GM21723 (cell line): ENCODE measurements at regions not wholly inside any gene's neighbourhood (a gene's known extent, or its start where the extent isn't known, plus 50 kb on each side); places are given as distances from the start of the nearest gene placed in this dataset.

ENCODE experiments used
- ATAC-seq: cut with Tn5 transposase; IDR thresholded peaks from one replicate; pipeline ENCODE4 v1.9.1; 2021; ENCODE audit warnings: mild to moderate bottlenecking, moderate library complexity; ENCODE audit not compliant: unreplicated experiment

DNA sequence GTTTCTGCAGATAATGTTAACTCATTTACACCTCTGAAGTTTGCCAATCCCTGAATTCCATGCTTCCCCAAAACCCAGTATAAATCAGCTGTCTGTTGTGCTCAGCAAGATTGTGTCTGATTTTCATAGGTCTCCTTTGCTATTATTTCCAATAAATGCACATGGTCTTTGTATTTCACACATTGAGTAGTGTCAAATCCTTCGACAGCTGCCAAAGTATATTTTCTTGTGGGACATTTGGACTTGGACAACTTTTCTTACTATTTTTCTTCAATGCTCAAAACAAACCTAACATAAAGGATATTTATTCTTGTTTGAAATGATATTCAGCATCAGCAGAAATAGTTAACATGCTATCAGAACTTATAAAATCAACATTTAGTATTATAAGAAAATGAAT lies 406.1 kb upstream of the OR4E1 start:
- no peak for ATAC-seq

DNA sequence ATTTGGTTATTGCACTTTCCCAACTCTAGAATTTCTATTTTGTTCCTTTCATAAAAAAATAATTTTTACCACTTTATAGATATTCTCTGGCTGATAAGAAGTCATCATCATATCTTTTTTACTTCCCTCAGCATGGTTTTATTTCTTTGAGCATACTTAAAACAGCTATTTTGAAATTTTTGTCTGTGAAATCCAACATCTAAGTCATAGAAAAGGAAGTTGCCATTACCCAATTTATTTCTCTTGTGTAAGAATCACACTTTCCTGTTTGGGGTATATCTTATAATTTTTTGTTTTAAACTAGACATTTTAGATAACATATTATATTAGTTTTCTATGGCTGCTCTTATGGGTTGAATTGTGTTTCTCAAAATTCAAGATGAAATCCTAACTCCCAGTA lies 400.2 kb upstream of the OR4E1 start:
- ATAC-seq, result no peak

DNA sequence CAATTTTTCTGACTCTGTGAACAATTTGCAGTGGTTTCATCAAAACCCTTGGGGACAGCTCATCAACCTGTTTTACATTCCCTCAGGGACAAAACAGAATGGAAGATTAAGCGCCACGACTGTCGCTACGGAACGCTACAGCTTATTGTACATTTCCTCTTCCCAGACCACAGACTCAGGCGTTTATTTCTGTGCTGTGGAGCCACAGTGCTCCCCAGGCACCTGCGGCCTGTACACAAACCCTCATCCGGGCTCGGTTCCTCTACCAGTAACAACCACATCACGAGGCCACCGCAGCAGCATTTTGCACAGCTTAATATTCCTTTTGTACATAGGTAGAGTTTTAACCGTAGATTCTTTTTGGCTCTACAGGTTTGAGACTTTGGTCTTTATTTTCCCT lies 397.4 kb upstream of the OR4E1 start:
- ATAC-seq, result peak; percentile 98

DNA sequence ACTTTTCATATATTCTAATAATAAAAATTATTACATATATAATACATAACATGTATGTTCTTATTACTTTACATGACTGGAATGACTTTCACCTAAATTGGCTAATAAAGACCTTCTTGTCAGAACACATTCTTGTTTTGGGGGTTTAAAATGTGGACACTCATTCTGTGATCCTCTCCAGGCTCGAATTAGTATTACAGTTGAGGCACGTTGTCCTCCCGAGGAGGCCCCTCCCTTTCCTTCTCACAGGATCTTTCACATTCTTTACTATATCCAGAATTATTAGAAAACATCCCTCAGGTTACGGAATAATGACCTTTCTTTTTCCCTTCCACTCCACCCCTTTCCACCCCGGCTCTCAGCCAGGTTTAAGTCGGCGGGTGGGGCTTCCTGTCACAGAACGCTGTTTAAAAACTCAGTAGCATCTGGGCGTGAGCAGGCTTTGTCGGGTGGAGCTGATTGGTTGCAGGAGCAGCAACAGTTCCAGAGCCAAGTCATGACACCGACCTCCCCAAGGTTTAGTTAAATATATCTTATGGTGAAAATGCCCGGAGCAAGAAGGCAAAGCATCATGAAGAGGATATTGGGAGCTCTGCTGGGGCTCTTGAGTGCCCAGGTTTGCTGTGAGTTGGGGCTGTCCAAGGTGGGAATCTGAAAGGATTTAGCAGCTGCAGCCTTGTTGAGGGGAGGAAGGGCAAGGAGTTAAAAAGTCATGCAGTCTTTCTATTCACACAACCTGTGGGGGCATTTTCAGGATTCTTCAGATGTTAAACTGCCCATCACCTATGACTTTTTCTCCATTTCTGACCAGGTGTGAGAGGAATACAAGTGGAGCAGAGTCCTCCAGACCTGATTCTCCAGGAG lies 396.7 kb upstream of the OR4E1 start:
- peak; percentile 55 for ATAC-seq

DNA sequence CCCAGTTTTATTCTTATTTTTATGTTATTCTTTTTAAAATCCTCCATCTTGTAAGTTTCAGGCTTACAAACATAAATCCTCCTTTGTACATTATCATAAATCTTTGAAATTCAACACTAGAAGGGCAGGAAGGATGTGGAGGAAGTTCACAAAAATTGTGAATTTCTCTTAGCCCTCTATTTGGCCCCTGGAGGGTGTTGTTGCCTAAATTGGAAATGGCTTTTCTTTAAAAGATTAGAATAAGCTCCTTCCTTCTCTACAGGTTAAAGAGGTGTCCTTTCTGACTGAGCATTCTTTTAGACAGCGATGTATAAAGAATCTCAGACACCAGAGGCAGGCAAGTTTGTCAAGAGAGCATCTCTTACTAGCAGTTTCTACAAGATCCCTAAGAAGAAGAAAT lies 391.7 kb upstream of the OR4E1 start:
- no peak for ATAC-seq

DNA sequence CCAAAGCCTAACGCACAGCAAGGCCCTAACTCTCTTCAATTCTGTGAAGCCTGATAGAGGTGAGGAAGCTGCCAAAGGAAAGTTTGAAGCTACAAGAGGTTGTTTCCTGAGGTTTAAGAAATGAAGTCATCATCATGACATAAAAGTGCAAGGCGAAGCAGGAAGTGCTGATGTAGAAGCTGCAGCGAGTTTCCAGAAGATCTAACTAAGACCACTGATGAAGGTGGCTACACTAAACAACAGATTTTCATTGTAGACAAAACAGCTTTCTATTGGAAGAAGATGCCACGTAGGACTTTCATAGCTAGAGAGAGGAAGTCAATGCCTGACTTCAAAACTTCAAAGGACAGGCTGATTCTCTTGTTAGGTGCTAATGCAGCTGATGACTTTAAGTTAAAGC lies 385.6 kb upstream of the OR4E1 start:
- ATAC-seq, result no peak

DNA sequence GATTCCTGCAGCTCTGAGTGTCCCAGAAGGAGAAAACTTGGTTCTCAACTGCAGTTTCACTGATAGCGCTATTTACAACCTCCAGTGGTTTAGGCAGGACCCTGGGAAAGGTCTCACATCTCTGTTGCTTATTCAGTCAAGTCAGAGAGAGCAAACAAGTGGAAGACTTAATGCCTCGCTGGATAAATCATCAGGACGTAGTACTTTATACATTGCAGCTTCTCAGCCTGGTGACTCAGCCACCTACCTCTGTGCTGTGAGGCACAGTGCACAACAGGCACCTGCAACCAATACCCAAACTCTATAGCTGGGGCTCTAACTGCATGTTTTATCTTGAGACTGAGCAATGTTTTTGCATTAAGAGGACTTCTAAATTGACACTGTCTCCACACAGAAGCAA lies 379.2 kb upstream of the OR4E1 start:
- ATAC-seq, result no peak

DNA sequence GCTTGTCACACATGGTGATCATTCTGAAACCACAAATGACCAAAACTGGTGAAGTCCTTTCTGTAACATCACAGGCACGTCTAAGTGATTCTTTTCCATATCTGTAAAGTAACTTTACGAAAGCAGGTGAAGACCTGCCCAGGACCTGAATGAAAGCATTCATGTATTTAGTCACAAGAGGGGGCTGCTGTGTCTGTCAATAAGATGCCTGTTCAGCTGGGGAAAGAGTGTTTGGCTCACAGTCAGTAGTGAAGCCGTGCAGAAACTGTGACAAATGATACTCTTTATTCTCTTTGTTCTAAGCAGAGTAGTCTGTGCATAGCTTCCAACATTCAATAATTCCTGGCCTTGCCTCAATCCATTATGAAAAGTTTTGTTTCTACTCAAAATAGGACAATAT lies 373.5 kb upstream of the OR4E1 start:
- peak; percentile 83 for ATAC-seq

DNA sequence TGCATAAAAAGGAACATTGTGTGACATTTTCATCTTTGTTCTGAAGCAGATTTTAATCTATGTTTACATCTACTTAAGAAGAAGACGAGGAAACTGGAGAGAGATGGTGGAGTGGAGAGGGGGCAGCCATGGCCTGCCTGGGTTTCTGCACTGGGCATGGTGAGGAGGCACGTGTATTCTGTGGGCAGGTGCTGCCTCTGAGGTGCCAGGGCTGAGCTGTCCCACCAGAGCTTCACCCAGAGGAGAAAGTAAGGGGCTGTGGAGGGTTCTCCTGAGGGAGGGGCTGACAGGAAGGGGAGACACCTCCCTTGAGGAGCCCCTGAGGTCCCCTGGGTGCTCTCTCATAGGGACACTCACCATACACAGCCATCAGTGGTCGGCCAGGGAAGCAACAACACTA lies 372.4 kb upstream of the OR4E1 start:
- ATAC-seq, result no peak

DNA sequence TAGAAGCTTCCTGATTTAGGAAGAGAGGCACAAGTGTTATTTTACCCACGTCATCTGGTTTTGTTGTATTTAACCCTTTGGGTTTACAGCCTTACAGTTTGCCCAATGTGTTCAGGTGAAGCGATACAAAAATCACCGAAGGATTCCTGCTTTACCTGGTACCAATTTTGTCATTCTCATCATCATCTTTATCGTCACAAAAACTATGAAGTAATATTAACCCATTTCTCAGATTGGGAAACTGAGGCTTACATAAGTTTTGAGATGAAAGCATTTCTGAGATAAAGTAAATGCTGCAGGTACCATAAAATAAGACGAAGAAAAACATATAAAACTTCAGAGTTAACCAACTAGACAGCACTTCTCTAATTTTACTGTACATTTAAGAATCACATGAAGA lies 370.6 kb upstream of the OR4E1 start:
- no peak for ATAC-seq

DNA sequence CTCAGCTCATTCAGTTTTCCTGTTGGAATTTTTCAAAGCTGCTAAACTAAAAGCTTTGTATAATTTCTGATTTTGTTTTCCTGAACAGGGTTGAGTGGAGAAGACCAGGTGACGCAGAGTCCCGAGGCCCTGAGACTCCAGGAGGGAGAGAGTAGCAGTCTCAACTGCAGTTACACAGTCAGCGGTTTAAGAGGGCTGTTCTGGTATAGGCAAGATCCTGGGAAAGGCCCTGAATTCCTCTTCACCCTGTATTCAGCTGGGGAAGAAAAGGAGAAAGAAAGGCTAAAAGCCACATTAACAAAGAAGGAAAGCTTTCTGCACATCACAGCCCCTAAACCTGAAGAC lies 367.1 kb upstream of the OR4E1 start:
- no peak for ATAC-seq

DNA sequence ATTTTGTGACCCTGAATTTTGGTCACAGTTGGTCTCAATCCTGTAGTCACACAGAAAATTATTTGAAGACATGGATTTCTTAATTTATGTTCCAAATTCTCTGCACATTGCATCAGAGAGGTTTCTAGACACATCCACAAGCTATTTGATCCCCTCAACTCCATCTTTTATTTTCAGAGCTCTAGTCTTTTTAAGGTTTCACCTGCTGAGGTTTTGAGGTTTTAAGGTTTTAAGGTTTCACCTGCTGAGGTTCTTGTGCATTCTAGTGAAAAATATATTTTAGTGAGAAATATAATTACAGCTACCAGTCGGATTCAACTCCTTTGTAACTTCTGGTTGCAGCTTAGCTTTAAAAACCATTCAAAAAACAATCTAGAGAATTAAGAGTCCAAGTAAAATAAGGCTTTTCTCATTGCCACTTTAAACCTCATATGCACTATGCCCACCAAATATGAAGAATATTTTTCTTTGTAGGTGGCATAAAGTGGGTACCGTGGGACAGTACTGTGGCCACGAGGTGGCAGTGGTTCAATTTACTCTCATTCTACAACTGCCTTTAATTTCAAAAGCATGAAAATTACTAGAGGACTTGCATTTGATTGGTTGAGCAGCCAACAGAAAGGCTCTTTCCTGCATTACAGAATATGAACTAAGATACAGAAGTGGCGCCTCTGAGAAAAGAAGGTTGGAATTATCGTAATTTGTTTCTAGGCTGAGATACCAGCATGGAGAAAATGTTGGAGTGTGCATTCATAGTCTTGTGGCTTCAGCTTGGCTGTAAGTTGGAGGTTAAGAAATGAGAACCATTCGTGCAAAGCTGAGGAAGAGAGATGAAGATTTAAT lies 366.5 kb upstream of the OR4E1 start:
- ATAC-seq, result no peak

DNA sequence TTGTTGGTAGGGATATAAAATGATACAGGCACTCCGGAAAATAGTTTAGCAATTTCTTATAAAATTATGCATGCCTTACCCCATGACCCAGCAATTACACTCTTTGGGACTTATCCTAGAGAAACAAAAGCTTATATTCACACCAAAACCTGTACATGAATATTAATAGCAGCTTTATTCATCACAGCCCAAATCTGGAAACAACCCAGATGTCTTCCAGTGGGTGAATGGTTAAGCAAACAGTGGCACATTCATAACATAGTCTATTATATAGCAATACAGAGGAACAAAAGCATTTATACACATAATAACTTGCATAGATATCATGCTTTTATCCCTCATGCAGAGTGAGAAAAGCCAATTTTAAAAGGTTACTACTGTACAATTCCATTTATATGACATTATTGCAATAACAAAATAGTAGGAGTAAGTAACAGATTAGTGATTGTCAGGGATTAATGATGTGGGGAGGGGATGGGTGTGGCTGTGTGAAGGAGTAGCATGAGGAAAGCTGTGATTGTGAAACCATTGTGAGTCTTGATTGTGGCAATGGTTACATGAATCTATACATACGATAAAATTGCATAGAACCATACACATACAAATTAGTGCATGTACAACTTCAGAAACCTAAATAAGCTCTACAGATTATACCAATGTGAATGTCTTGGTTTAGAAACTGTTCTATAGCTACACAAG lies 363.1 kb upstream of the OR4E1 start:
- no peak for ATAC-seq

DNA sequence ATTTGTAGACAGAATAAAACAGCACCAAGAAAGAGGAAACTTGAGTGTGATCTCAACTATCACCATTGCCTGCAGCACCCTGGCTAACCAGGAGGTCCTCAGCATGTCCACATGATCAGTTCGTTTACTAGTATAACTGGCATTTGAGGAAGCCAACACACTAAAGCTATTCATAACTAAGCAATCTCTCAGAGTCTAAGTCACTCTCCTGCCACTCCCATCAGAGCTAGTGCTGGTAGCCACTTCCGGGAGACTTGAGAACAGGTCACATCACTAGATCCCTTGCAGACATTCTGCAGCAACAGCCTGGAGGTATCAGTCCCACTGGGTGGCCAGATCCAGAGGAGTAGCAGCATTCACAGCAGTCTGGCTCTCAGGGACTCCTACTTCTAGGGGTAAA lies 352.9 kb upstream of the OR4E1 start:
- ATAC-seq, result no peak

DNA sequence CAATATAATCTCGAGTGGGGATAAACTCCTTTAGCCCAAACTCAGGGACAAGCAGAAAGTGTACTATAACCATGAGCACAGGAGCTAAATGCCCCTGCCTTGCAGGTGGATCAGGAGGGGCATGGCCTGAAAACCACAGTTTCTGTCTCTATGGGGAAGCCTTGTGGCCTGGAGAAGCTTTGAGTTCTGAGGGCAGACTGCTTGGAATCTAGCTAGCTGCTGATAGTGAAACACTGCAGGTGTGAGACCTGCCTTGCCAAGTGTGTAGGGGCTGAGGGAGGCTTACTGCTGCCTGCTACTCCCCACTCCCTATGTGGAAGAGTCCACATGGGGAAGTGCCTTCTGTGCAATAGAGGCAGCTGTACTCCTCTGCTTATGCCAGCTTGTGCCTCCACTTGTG lies 352.3 kb upstream of the OR4E1 start:
- no peak for ATAC-seq

DNA sequence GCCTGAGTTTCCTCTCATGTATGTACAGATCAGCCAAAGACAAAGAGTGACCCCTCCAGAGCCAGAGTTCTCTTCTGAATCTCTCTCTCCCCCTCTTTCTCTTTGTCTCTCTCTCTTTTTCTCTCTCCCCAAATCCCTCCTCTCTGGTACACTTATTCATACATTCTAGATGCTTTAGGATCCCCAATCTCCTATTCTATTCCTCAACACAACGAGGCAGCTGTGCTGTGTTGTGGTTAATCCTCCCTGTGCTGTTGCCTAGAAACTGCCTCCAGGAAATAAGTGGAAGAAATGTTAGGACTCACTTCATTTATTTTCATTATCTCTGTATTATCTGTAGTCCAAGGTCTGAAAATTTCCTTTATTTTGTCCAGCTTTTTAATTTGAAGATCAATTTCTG lies 350.5 kb upstream of the OR4E1 start:
- no peak for ATAC-seq

DNA sequence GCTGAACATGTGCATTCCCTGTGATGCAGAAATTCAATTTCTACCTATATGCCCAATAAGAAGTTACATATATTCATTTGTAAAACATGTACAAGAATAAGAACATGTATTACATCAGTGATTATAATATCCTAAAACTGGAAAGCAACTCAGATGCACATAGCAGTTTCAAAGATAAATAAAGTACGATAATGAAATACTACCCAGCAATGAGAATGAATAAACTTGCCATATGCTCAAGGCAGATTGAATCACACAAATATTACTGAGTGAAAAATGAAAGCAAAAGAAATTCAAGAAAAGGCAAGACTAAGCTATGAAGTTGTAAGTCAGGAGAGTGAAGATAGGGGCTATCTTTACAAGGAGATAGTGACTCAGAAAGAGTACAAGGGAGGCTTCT lies 345.3 kb upstream of the OR4E1 start:
- no peak for ATAC-seq

DNA sequence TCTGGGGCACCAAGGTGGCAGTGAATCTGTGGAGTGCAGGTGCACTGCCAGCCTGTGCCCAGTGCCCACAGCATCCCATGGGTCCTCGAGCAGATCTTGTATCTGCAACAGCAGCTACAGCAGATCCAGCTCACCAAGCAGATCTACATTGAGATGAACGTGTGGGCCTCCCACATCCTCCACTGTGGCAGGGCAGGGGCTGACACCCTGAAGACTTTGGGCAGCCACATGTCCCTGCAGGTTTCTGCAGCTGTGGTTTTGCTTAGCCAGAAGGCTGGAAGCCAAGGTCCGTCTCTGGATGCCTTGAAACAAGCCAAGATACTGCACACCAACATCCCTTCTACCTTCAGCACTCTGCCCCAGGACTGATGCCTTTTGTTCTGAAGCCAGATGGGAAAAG lies 338.8 kb upstream of the OR4E1 start:
- no peak for ATAC-seq

DNA sequence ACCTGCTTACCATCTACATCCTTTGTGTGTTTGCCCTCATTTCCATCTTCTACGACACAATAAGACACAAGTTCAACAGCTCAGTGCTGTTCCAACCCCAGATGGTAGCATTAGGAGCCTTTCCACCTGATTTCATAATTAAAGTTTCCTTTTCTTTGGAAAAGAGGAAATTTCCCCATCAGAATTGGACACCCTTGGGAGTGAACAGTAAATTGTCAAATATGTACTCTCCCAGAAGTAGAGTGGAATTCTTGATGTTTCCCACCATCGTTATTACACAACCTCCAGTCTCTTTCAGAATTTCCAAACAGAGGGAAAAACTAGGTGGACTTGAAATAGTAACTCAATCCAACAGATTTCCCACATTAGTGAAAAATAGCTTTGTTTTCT lies 337.6 kb upstream of the OR4E1 start:
- ATAC-seq, result no peak

DNA sequence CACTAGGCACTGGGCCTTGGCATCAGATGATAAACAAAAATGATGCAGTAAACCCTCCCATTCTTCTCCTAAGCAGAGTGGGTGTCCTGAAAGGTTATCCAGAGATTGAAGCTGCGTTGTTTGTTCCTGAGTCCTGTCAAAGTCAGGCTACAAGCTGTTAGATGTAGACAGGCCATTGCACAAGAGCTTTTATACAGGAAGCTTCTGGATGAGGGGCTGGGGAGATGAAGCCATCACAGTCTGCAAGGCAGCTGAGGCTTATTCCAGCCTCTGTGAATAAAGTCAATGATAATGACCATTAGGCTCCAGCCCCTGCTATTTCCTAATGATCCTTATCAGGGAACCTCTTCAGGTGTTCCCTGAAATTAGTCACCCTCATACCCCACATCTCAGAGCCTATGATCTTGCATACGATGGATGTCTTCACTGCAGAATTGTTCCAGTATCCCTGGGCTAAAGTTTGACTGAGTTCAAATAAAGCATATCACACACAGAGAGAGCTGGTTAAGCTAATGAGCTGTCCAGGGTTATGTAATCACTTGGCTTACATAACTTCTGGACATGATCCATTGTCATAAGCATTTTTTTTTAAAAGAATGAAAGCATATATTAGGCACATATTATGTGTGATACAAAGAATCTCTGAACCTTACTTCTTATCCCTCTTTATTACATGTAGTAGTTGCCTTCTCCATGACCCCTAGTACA lies 337.1 kb upstream of the OR4E1 start:
- no peak for ATAC-seq

DNA sequence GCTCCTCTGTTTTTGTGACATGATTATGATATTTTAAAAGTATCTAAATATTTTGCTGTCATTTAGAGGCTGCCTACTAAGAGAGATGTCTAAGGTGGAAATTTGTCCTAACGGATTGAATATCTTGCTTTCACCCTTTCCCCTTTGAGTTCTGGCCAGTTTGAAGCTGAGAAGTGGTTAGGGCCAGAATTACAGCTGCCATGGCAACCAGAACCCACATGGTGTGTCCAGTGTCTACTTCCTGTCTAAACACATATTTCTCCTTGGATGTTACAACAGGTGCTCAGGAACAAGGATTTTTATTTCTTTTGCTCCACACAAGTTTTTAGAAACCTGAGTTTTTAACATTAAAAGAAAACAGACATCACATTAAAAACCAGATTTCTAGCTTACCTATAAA lies 335.1 kb upstream of the OR4E1 start:
- ATAC-seq, result no peak
